GM18498 (cell line): ENCODE measurements at regions not wholly inside any gene's neighbourhood (a gene's known extent, or its start where the extent isn't known, plus 50 kb on each side); places are given as distances from the start of the nearest gene placed in this dataset.
"Not testable (repeated sequence)": the region's sequence is repeated elsewhere in the genome, so short reads cannot be mapped to it uniquely, and the experiment has no call there.

Experiments
- ATAC-seq: cut with Tn5 transposase; IDR thresholded peaks from one replicate; pipeline ENCODE4 v1.9.1; 2021; ENCODE audit warnings: mild to moderate bottlenecking, moderate library complexity; ENCODE audit not compliant: unreplicated experiment

- no peak for ATAC-seq
These were observed 322.1 kb upstream of the ETAA1 start for GRCh38 chr2:67075056-67075455.

GRCh38 chr2:67075530-67076238 is 321.4 kb upstream of the ETAA1 start:
- ATAC-seq, result no peak

- ATAC-seq, result no peak
These were observed 320.9 kb upstream of the ETAA1 start for GRCh38 chr2:67076239-67076624.

DNA sequence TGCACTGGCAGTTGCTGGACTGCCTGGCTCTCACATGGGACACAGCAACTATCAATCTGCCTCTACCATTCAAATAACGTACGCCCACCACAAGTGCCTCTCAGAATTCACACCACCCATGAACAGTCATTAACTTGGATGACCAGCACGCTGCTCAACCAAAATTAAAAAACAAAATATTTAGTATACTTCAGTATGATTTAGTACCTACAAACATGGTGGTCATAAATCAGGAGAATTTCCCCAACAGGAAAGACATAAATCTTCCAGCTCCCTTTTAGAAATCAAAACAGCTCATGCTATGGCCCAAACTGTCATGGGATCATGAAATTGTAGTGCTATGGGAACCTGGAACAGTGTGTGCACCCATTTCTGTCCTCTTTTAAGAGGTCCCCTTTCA is 317.4 kb upstream of the ETAA1 start:
- no peak for ATAC-seq

DNA sequence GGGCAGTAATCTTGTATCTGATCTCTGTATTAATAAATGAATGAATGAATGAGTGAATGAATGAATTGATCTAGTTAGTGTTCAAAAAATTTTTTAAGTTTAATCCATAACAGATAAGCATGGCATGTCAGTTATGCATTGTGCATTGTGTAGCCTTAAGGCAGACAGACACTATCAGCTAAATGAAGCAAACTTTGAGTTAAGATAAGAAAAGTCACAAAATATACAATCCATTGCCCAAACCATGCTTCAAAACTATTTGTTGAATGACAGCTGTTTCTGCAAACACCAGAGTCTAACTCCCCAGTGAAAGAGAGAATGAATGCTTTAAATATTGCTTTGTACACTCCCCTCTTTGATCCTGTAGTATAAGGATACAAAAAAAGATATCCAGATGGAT is 314.3 kb upstream of the ETAA1 start:
- ATAC-seq, result no peak

GRCh38 chr2:67083951-67084350 is 313.2 kb upstream of the ETAA1 start:
- no peak for ATAC-seq

- ATAC-seq, result no peak
These were observed 312.0 kb upstream of the ETAA1 start for GRCh38 chr2:67085146-67085545.

DNA sequence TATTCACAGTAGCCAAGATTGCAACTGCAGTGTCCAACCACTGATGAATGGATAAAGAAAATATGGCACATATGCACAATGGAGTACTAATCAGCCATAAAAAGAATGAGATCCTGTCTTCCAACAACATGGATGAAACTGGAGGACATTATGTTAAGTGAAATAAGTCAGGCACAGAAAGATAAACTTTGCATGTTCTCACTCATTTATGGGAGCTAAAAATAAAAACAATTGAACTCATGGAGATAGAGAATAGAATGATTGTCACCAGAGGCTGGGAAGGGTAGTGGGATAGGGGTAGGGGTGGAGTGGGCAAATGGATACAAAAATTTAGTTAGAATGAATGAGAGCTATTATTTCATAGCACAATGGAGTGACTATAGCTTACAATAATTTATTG is 305.5 kb upstream of the ETAA1 start:
- no peak for ATAC-seq

- ATAC-seq, result no peak
These were observed 302.0 kb upstream of the ETAA1 start for GRCh38 chr2:67095121-67095520.

- no peak for ATAC-seq
These were observed 300.2 kb upstream of the ETAA1 start for GRCh38 chr2:67096886-67097285.

- no peak for ATAC-seq
These were observed 294.0 kb upstream of the ETAA1 start for GRCh38 chr2:67103157-67103556.

GRCh38 chr2:67108231-67108630 is 288.9 kb upstream of the ETAA1 start:
- ATAC-seq, result no peak

- ATAC-seq, result no peak
These were observed 272.6 kb upstream of the ETAA1 start for GRCh38 chr2:67124531-67124930.

DNA sequence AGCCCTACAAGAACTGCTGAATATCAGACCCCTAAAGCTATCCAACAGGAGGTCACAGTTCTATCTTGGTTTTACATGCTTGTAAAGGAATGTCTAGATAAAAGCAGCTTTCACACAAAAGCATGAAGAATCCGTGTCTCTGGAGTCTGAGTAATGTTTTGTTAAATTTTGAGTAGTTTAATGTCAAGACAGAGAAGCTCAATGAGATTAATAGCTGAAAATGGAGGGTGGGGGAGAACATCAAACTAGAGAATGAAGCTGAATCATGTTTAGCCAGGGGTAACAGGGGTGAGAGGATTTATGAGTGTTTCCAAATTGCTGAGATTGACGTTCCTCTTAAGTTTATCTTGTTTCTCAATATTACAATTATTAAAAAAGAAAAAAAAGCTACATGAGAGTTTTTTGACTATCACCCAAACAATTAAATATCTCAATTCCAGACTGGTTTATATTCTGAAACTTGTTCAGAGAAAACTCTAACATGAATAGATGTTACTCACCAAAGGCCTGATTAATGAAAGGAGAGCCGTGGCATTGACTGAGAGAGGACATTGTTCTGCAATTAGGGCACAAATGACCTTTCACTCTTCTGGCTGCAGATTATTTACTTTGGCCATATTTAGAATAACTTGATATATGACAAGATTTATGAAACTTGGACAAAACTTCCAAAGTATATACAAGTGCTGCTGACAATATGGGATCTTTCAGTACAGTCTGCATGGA is 266.4 kb upstream of the ETAA1 start:
- ATAC-seq, result no peak

DNA sequence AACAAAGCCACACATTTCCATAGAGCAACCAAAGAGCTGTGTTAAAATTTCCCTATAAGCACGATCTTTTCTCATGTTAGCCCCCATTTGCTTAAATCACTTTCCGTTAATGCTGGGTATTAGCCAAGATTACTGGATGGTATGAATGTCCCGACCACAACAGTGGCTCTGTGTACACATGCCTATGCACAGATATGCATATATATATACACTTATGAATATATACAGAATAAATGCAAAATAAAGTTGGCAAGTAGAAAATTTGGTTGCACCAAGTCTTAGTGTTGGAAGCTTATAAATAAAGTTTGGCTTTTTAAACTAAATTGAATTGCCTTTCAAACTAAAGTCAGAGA is 265.9 kb upstream of the ETAA1 start:
- ATAC-seq, result no peak

DNA sequence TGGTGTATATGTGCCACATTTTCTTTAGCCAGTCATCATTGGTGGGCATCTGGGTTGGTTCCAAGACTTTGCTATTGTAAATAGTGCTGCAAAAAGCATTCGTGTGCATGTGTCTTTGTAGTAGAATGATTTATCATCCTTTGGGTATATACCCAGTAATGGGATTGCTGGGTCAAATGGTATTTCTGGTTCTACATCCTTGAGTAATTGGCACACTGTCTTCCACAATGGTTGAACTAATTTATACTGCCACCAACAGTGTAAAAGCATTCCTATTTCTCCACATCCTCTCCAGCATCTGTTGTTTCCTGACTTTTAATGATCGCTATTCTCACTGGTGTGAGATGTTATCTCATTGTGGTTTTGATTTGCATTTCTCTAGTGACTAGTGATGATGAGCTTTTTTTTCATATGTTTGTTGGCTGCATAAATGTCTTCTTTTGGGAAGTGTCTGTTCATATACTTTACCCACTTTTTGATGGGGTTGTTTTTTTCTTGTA is 264.6 kb upstream of the ETAA1 start:
- ATAC-seq, result not testable (repeated sequence)

DNA sequence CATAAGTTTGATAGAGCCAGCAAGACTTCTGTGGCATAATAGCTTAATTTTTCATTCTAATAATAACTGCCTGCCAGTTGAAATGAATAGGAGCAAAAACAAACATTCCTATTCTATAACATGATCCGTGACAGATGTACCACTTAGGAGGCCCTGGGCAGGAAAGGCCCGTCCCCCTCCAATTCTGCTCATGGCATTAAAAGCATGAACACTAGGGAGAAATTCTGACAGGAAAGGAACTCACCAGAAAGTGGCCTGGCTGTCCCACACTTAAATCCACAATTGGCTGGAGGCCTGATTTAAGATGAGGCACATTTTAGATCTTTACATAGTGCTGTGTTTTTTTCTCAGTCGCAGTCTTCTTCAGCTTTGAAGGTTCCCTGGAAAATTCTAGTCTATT is 261.9 kb upstream of the ETAA1 start:
- ATAC-seq, result no peak

- no peak for ATAC-seq
These were observed 259.4 kb upstream of the ETAA1 start for GRCh38 chr2:67137699-67138098.

GRCh38 chr2:67142071-67142470 is 255.1 kb upstream of the ETAA1 start:
- ATAC-seq, result no peak

GRCh38 chr2:67142741-67143140 is 254.4 kb upstream of the ETAA1 start:
- ATAC-seq, result no peak

DNA sequence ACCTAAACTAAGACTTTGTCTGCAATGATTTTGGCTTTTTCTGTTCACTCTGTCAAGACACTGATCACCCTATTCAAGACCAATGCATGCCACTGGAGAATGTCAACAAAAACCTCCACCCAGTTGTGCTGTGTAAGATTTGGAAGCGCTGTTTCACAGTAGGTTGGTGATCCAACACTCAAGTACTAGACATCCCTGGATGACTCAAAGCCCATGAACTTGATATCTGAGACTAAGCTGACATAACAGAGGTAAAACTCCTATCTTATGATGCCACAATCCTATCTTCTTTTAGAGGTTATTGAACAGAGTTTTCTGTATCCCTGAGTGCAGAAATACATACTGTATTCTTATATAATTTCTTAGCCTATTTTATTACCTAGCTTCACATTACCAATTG is 251.3 kb upstream of the ETAA1 start:
- no peak for ATAC-seq

GRCh38 chr2:67156796-67157195 is 240.3 kb upstream of the ETAA1 start:
- no peak for ATAC-seq

DNA sequence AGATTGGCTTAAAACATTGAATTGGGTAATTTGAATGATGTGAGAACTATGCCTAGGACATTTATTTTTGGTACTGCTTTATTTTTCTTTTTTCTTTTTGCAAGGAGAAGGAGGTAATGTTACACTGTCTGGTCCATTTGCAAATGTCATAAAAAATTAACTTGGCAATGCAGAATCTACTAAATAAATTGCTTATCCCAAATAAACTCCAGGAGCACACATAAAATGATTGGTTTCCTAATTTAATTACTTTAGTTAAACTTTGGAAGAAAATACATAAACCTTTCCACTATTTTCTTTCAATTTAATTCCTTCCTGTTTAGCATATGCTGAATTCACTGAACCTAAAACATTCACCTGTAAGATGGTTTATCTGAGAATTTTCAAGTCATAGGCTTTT is 238.4 kb upstream of the ETAA1 start:
- ATAC-seq, result no peak
